ENCODE measurements at regions not wholly inside any gene's neighbourhood (a gene's known extent, or its start where the extent isn't known, plus 50 kb on each side); places are given as distances from the start of the nearest gene placed in this dataset.

- no peak for TF ChIP-seq CTCF (IDR thresholded peaks at IDR 0.05; ENCODE audit: insufficient read depth in 1 of 2, low read depth in 1 of 2, low read length in 1 of 2, severe bottlenecking in 1 of 2, unreplicated experiment in 1 of 2)
- no peak for DNase-seq
- Histone ChIP-seq H3K4me1 (peaks cover 27% of the 10 kb centered on the region), H3K36me3 (ENCODE audit: control insufficient read depth, insufficient read depth, low read length) (no peaks in the 10 kb centered on the region), H3K9me3 (no peaks in the 10 kb centered on the region), H3K27me3 (replicated peaks; ENCODE audit: control insufficient read depth, insufficient read depth, low read length) (no peaks in the 10 kb centered on the region), H3K4me3 (ENCODE audit: low read depth, low read length) (no peak overlapping the region)
- BruUV-seq (replicated peaks): no TSS peak
- no peak overlapping the region for H3K4me3 Mint-ChIP-seq (ENCODE audit: unreplicated experiment)
- H3K36me3 Mint-ChIP-seq (ENCODE audit: insufficient read depth, unreplicated experiment): peaks cover 24% of the 10 kb centered on the region
- intact Hi-C loops (cut with micrococcal nuclease; ENCODE audit: unreplicated experiment): no loop called here
- ChIA-PET CTCF (no interaction called here), POLR2A (no interaction called here)
- peak overlapping the region; percentile 40 for H3K27ac Mint-ChIP-seq (ENCODE audit: unreplicated experiment)
- no peaks in the 10 kb centered on the region for H3K27me3 Mint-ChIP-seq (ENCODE audit: insufficient read depth, unreplicated experiment)
- H3K4me1 Mint-ChIP-seq (ENCODE audit: low read depth, unreplicated experiment): peaks cover 54% of the 10 kb centered on the region
- no peaks in the 10 kb centered on the region for H3K9me3 Mint-ChIP-seq (ENCODE audit: unreplicated experiment)
These were observed 120.1 kb upstream of the UMPS start for GRCh38 chr3:124610130-124610529.

GRCh38 chr3:124611520-124611919, 118.7 kb upstream of the UMPS start:
- peaks cover 41% of the 10 kb centered on the region for H3K4me1 ChIP-seq
- H3K36me3 Mint-ChIP-seq (ENCODE audit: insufficient read depth, unreplicated experiment): peaks cover 24% of the 10 kb centered on the region
- no TSS peak for BruUV-seq (replicated peaks)
- intact Hi-C loops (cut with micrococcal nuclease; ENCODE audit: unreplicated experiment): no loop called here
- no peak overlapping the region for H3K4me3 ChIP-seq (ENCODE audit: low read depth, low read length)
- no peaks in the 10 kb centered on the region for H3K27me3 Mint-ChIP-seq (ENCODE audit: insufficient read depth, unreplicated experiment)
- DNase-seq: no peak
- H3K4me1 Mint-ChIP-seq (ENCODE audit: low read depth, unreplicated experiment): peaks cover 66% of the 10 kb centered on the region
- H3K9me3 Mint-ChIP-seq (ENCODE audit: unreplicated experiment): no peaks in the 10 kb centered on the region
- POLR2A ChIA-PET: interaction anchor here (0.6 kb wide), 1 partner anchor 264 kb away, joined by 3 read pairs; no protein-coding TSS in a partner anchor
- H3K27ac Mint-ChIP-seq (ENCODE audit: unreplicated experiment): peak overlapping the region; percentile 40
- no peaks in the 10 kb centered on the region for H3K27me3 ChIP-seq (replicated peaks; ENCODE audit: control insufficient read depth, insufficient read depth, low read length)
- CTCF ChIA-PET: interaction anchor here (1.0 kb wide), 1 partner anchor 46 kb away, joined by 4 read pairs; no protein-coding TSS in a partner anchor
- no peak overlapping the region for H3K4me3 Mint-ChIP-seq (ENCODE audit: unreplicated experiment)
- H3K36me3 ChIP-seq (ENCODE audit: control insufficient read depth, insufficient read depth, low read length): no peaks in the 10 kb centered on the region
- no peaks in the 10 kb centered on the region for H3K9me3 ChIP-seq
- no peak for TF ChIP-seq CTCF (IDR thresholded peaks at IDR 0.05; ENCODE audit: insufficient read depth in 1 of 2, low read depth in 1 of 2, low read length in 1 of 2, severe bottlenecking in 1 of 2, unreplicated experiment in 1 of 2)

GRCh38 chr3:124615896-124616543, 114.2 kb upstream of the UMPS start:
- DNase-seq: no peak
- Histone ChIP-seq H3K36me3 (ENCODE audit: control insufficient read depth, insufficient read depth, low read length) (no peaks in the 10 kb centered on the region), H3K4me3 (ENCODE audit: low read depth, low read length) (no peak overlapping the region), H3K4me1 (peaks cover 78% of the 10 kb centered on the region), H3K9me3 (no peaks in the 10 kb centered on the region), H3K27me3 (replicated peaks; ENCODE audit: control insufficient read depth, insufficient read depth, low read length) (no peaks in the 10 kb centered on the region)
- POLR2A ChIA-PET: no interaction called here
- Mint-ChIP-seq H3K4me3 (ENCODE audit: unreplicated experiment) (no peak overlapping the region), H3K9me3 (ENCODE audit: unreplicated experiment) (no peaks in the 10 kb centered on the region), H3K36me3 (ENCODE audit: insufficient read depth, unreplicated experiment) (peaks cover 17% of the 10 kb centered on the region), H3K27ac (ENCODE audit: unreplicated experiment) (peak overlapping the region; percentile 69), H3K27me3 (ENCODE audit: insufficient read depth, unreplicated experiment) (no peaks in the 10 kb centered on the region), H3K4me1 (ENCODE audit: low read depth, unreplicated experiment) (peaks cover 68% of the 10 kb centered on the region)
- BruUV-seq (replicated peaks): no TSS peak
- intact Hi-C loops (cut with micrococcal nuclease; ENCODE audit: unreplicated experiment): no loop called here
- CTCF ChIA-PET: interaction anchor here (0.5 to 1.2 kb wide), 3 partner anchors 51 to 854 kb away, joined by 3 to 5 read pairs (median 4); no protein-coding TSS in a partner anchor
- no peak for TF ChIP-seq CTCF (IDR thresholded peaks at IDR 0.05; ENCODE audit: insufficient read depth in 1 of 2, low read depth in 1 of 2, low read length in 1 of 2, severe bottlenecking in 1 of 2, unreplicated experiment in 1 of 2)
